Mucosa of rectum (tissue), 2 donors: ENCODE measurements at regions not wholly inside any gene's neighbourhood (a gene's known extent, or its start where the extent isn't known, plus 50 kb on each side); places are given as distances from the start of the nearest gene placed in this dataset.
"Not testable (repeated sequence)": the region's sequence is repeated elsewhere in the genome, so short reads cannot be mapped to it uniquely, and the experiment has no call there.

Experiments
- H3K27ac ChIP-seq, 2 donors: one replicate each; pipeline ENCODE4 v1.7.0; 2013; ENCODE audit warnings: inconsistent platforms in 2 of 2, low read depth in 2 of 2, low read length in 2 of 2
- H3K27me3 ChIP-seq, 2 donors: one replicate each; pipeline ENCODE4 v1.7.0; 2013; ENCODE audit warnings: low read length in 2 of 2; ENCODE audit not compliant: control insufficient read depth in 2 of 2, insufficient read depth in 2 of 2
- H3K36me3 ChIP-seq, 2 donors: one replicate each; pipeline ENCODE4 v1.7.0; 2013; ENCODE audit warnings: low read length in 2 of 2; ENCODE audit not compliant: control insufficient read depth in 2 of 2, insufficient read depth in 2 of 2
- H3K4me1 ChIP-seq, 2 donors: one replicate each; pipeline ENCODE4 v1.7.0; 2013; ENCODE audit warnings: low read length in 2 of 2, mild to moderate bottlenecking in 1 of 2; ENCODE audit not compliant: control insufficient read depth in 2 of 2, insufficient read depth in 2 of 2
- H3K4me3 ChIP-seq, 2 donors: one replicate each; pipeline ENCODE4 v1.7.0; 2013; ENCODE audit warnings: low read length in 2 of 2
- H3K9ac ChIP-seq, 2 donors: one replicate each; pipeline ENCODE4 v1.7.0; 2013; ENCODE audit warnings: low read length in 2 of 2, low read depth in 1 of 2, mild to moderate bottlenecking in 1 of 2
- H3K9me3 ChIP-seq, 2 donors: one replicate each; pipeline ENCODE4 v1.7.0; 2013; ENCODE audit warnings: low read length in 2 of 2; ENCODE audit not compliant: control insufficient read depth in 2 of 2
- donor health status: healthy.
- donor health status: Normal muscosa, but diverticular disease.

- Histone ChIP-seq H3K27ac (peak overlapping the region; percentile 7 to 23), H3K4me3 (peak overlapping the region in 1 of 2 donors; percentile 4), H3K9me3 (no peaks in the 10 kb centered on the region), H3K4me1 (peaks cover 0 to 22% of the 10 kb centered on the region in 2 donors), H3K27me3 (no peaks in the 10 kb centered on the region), H3K36me3 (no peaks in the 10 kb centered on the region), H3K9ac (peak overlapping the region in 1 of 2 donors; percentile 47)
These were observed 98.8 kb upstream of the BASP1 start for GRCh38 chr5:17118631-17119030.

GRCh38 chr5:17120209-17120608 lies 97.2 kb upstream of the BASP1 start:
- H3K27ac ChIP-seq = no peak overlapping the region
- H3K36me3 ChIP-seq = no peaks in the 10 kb centered on the region
- H3K4me1 ChIP-seq = peaks cover 0 to 7% of the 10 kb centered on the region in 2 donors
- H3K4me3 ChIP-seq = no peak overlapping the region
- no peak overlapping the region for H3K9ac ChIP-seq
- no peaks in the 10 kb centered on the region for H3K9me3 ChIP-seq
- no peaks in the 10 kb centered on the region for H3K27me3 ChIP-seq

GRCh38 chr5:17121776-17122175 lies 95.7 kb upstream of the BASP1 start:
- Histone ChIP-seq H3K27me3 (no peaks in the 10 kb centered on the region), H3K36me3 (no peaks in the 10 kb centered on the region), H3K9ac (no peak overlapping the region), H3K27ac (no peak overlapping the region), H3K4me1 (peaks cover 0 to 5% of the 10 kb centered on the region in 2 donors), H3K9me3 (no peaks in the 10 kb centered on the region), H3K4me3 (no peak overlapping the region)

GRCh38 chr5:17123010-17123409 lies 94.4 kb upstream of the BASP1 start:
- Histone ChIP-seq H3K4me3 (no peak overlapping the region), H3K27me3 (no peaks in the 10 kb centered on the region), H3K9me3 (no peaks in the 10 kb centered on the region), H3K4me1 (peaks cover 0 to 5% of the 10 kb centered on the region in 2 donors), H3K9ac (no peak overlapping the region), H3K36me3 (no peaks in the 10 kb centered on the region), H3K27ac (no peak overlapping the region)

GRCh38 chr5:17123773-17124172 lies 93.7 kb upstream of the BASP1 start:
- H3K27ac ChIP-seq, H3K27me3 ChIP-seq, H3K36me3 ChIP-seq, H3K4me3 ChIP-seq, H3K4me1 ChIP-seq, H3K9me3 ChIP-seq, H3K9ac ChIP-seq: not testable (repeated sequence)

GRCh38 chr5:17127743-17128231 lies 89.6 kb upstream of the BASP1 start:
- H3K36me3 ChIP-seq = no peaks in the 10 kb centered on the region
- H3K9me3 ChIP-seq = no peaks in the 10 kb centered on the region
- no peak overlapping the region for H3K9ac ChIP-seq
- no peak overlapping the region for H3K27ac ChIP-seq
- peaks cover 0 to 1% of the 10 kb centered on the region in 2 donors for H3K27me3 ChIP-seq
- H3K4me3 ChIP-seq = no peak overlapping the region
- H3K4me1 ChIP-seq = peaks cover 0 to 3% of the 10 kb centered on the region in 2 donors

GRCh38 chr5:17129093-17129849 lies 88.2 kb upstream of the BASP1 start:
- Histone ChIP-seq H3K4me1 (peaks cover 0 to 7% of the 10 kb centered on the region in 2 donors), H3K27me3 (peaks cover 0 to 1% of the 10 kb centered on the region in 2 donors), H3K9ac (no peak overlapping the region), H3K27ac (no peak overlapping the region), H3K36me3 (no peaks in the 10 kb centered on the region), H3K4me3 (no peak overlapping the region), H3K9me3 (no peaks in the 10 kb centered on the region)

GRCh38 chr5:17130302-17130701 lies 87.1 kb upstream of the BASP1 start:
- not testable (repeated sequence) for H3K36me3 ChIP-seq, H3K27me3 ChIP-seq, H3K9me3 ChIP-seq, H3K9ac ChIP-seq, H3K4me1 ChIP-seq, H3K27ac ChIP-seq, H3K4me3 ChIP-seq

- Histone ChIP-seq H3K36me3 (no peaks in the 10 kb centered on the region), H3K4me1 (peaks cover 0 to 7% of the 10 kb centered on the region in 2 donors), H3K4me3 (peak overlapping the region; percentile 46 to 50), H3K27me3 (peaks cover 0 to 1% of the 10 kb centered on the region in 2 donors), H3K9me3 (no peaks in the 10 kb centered on the region), H3K9ac (peak overlapping the region in 1 of 2 donors; percentile 8), H3K27ac (peak overlapping the region in 1 of 2 donors; percentile 62)
These were observed 84.9 kb upstream of the BASP1 start for GRCh38 chr5:17132444-17133083.

GRCh38 chr5:17135050-17135449 lies 82.4 kb upstream of the BASP1 start:
- Histone ChIP-seq H3K4me1 (peaks cover 0 to 7% of the 10 kb centered on the region in 2 donors), H3K27me3 (no peaks in the 10 kb centered on the region), H3K9ac (no peak overlapping the region), H3K27ac (no peak overlapping the region), H3K36me3 (no peaks in the 10 kb centered on the region), H3K4me3 (no peak overlapping the region), H3K9me3 (no peaks in the 10 kb centered on the region)
